ENCODE measurements at regions not wholly inside any gene's neighbourhood (a gene's known extent, or its start where the extent isn't known, plus 50 kb on each side); places are given as distances from the start of the nearest gene placed in this dataset.

- Mint-ChIP-seq H3K36me3 (ENCODE audit: insufficient read depth, unreplicated experiment) (no peaks in the 10 kb centered on the region), H3K4me3 (ENCODE audit: unreplicated experiment) (no peak overlapping the region), H3K9me3 (ENCODE audit: unreplicated experiment) (no peaks in the 10 kb centered on the region), H3K27me3 (ENCODE audit: insufficient read depth, unreplicated experiment) (no peaks in the 10 kb centered on the region), H3K27ac (ENCODE audit: low read depth, unreplicated experiment) (no peak overlapping the region), H3K4me1 (ENCODE audit: insufficient read depth, unreplicated experiment) (no peaks in the 10 kb centered on the region)
- no peak for TF ChIP-seq CTCF (IDR thresholded peaks at IDR 0.05; ENCODE audit: unreplicated experiment)
- BruUV-seq (replicated peaks) = no TSS peak
- intact Hi-C loops (cut with micrococcal nuclease) = no loop called here
- DNase-seq (ENCODE audit: unreplicated experiment) = no peak
- ChIA-PET CTCF (interaction anchor here (0.6 to 3.0 kb wide), 5 partner anchors 11 to 1594 kb away, joined by 3 to 15 read pairs (median 3); no protein-coding TSS in a partner anchor), POLR2A (interaction anchor here (1.8 kb wide), 1 partner anchor 28 kb away, joined by 6 read pairs; no protein-coding TSS in a partner anchor)
These were observed 223.8 kb downstream of the TTC32 start for GRCh38 chr2:19677825-19678518.

GRCh38 chr2:19677215-19677777 lies 224.5 kb downstream of the TTC32 start:
- ChIA-PET POLR2A (interaction anchor here (0.6 to 1.8 kb wide), 3 partner anchors 13 to 1846 kb away, joined by 3 to 6 read pairs (median 3); no protein-coding TSS in a partner anchor), CTCF (interaction anchor here (0.6 to 3.0 kb wide), 5 partner anchors 10 to 1593 kb away, joined by 3 to 15 read pairs (median 4); no protein-coding TSS in a partner anchor)
- H3K27me3 Mint-ChIP-seq (ENCODE audit: insufficient read depth, unreplicated experiment) = no peaks in the 10 kb centered on the region
- no TSS peak for BruUV-seq (replicated peaks)
- TF ChIP-seq CTCF (IDR thresholded peaks at IDR 0.05; ENCODE audit: unreplicated experiment) = no peak
- no peaks in the 10 kb centered on the region for H3K9me3 Mint-ChIP-seq (ENCODE audit: unreplicated experiment)
- intact Hi-C loops (cut with micrococcal nuclease) = no loop called here
- H3K4me1 Mint-ChIP-seq (ENCODE audit: insufficient read depth, unreplicated experiment) = no peaks in the 10 kb centered on the region
- no peak overlapping the region for H3K27ac Mint-ChIP-seq (ENCODE audit: low read depth, unreplicated experiment)
- no peak overlapping the region for H3K4me3 Mint-ChIP-seq (ENCODE audit: unreplicated experiment)
- H3K36me3 Mint-ChIP-seq (ENCODE audit: insufficient read depth, unreplicated experiment) = no peaks in the 10 kb centered on the region
- DNase-seq (ENCODE audit: unreplicated experiment) = no peak

- TF ChIP-seq CTCF (IDR thresholded peaks at IDR 0.05; ENCODE audit: unreplicated experiment) = no peak
These were observed 225.0 kb downstream of the TTC32 start for GRCh38 chr2:19676770-19677169.

GRCh38 chr2:19675856-19676460 lies 225.8 kb downstream of the TTC32 start:
- H3K27me3 Mint-ChIP-seq (ENCODE audit: insufficient read depth, unreplicated experiment) = no peaks in the 10 kb centered on the region
- no peaks in the 10 kb centered on the region for H3K9me3 Mint-ChIP-seq (ENCODE audit: unreplicated experiment)
- no peak overlapping the region for H3K4me3 Mint-ChIP-seq (ENCODE audit: unreplicated experiment)
- no peaks in the 10 kb centered on the region for H3K4me1 Mint-ChIP-seq (ENCODE audit: insufficient read depth, unreplicated experiment)
- ChIA-PET CTCF (interaction anchor here (1.1 to 3.0 kb wide), 2 partner anchors 9 to 307 kb away, joined by 8 to 15 read pairs; no protein-coding TSS in a partner anchor), POLR2A (interaction anchor here (1.1 kb wide), 1 partner anchor 11 kb away, joined by 3 read pairs; no protein-coding TSS in a partner anchor)
- no peak for TF ChIP-seq CTCF (IDR thresholded peaks at IDR 0.05; ENCODE audit: unreplicated experiment)
- BruUV-seq (replicated peaks) = no TSS peak
- intact Hi-C loops (cut with micrococcal nuclease) = no loop called here
- H3K27ac Mint-ChIP-seq (ENCODE audit: low read depth, unreplicated experiment) = no peak overlapping the region
- DNase-seq (ENCODE audit: unreplicated experiment) = peak; percentile 51
- H3K36me3 Mint-ChIP-seq (ENCODE audit: insufficient read depth, unreplicated experiment) = no peaks in the 10 kb centered on the region

More at GRCh38 chr2:19676770-19677169, 225.0 kb downstream of the TTC32 start:
- H3K27ac Mint-ChIP-seq (ENCODE audit: low read depth, unreplicated experiment) = no peak overlapping the region
- BruUV-seq (replicated peaks) = no TSS peak
- intact Hi-C loops (cut with micrococcal nuclease) = no loop called here
- H3K27me3 Mint-ChIP-seq (ENCODE audit: insufficient read depth, unreplicated experiment) = no peaks in the 10 kb centered on the region
- DNase-seq (ENCODE audit: unreplicated experiment) = no peak
- ChIA-PET POLR2A (interaction anchor here (0.6 to 1.1 kb wide), 2 partner anchors 12 to 1845 kb away, joined by 3 read pairs; no protein-coding TSS in a partner anchor), CTCF (interaction anchor here (0.6 to 3.0 kb wide), 4 partner anchors 10 to 308 kb away, joined by 4 to 15 read pairs (median 6); no protein-coding TSS in a partner anchor)
- H3K4me3 Mint-ChIP-seq (ENCODE audit: unreplicated experiment) = no peak overlapping the region
- no peaks in the 10 kb centered on the region for H3K36me3 Mint-ChIP-seq (ENCODE audit: insufficient read depth, unreplicated experiment)
- no peaks in the 10 kb centered on the region for H3K9me3 Mint-ChIP-seq (ENCODE audit: unreplicated experiment)
- H3K4me1 Mint-ChIP-seq (ENCODE audit: insufficient read depth, unreplicated experiment) = no peaks in the 10 kb centered on the region
